Endodermal cell (in vitro differentiated cells): ENCODE measurements at regions not wholly inside any gene's neighbourhood (a gene's known extent, or its start where the extent isn't known, plus 50 kb on each side); places are given as distances from the start of the nearest gene placed in this dataset.

Experiments used
- DNase-seq: peaks from one replicate; pipeline ENCODE4 v3.0.0-alpha.2; 2017
- H3K27ac ChIP-seq: 2 replicates; pipeline ENCODE4 v1.5.1; 2013; ENCODE audit warnings: mild to moderate bottlenecking, low read depth, low read length, moderate library complexity
- H3K27me3 ChIP-seq: 2 replicates; pipeline ENCODE4 v1.6.1; 2013; ENCODE audit warnings: mild to moderate bottlenecking, low read length, moderate library complexity; ENCODE audit not compliant: insufficient read depth, control insufficient read depth, poor library complexity, severe bottlenecking
- H3K36me3 ChIP-seq: 2 replicates; pipeline ENCODE4 v1.7.0; 2013; ENCODE audit warnings: mild to moderate bottlenecking, low read length, moderate library complexity; ENCODE audit not compliant: control insufficient read depth, insufficient read depth
- H3K4me1 ChIP-seq: one replicate; pipeline ENCODE4 v1.7.0; 2013; ENCODE audit warnings: low read length; ENCODE audit not compliant: control insufficient read depth, insufficient read depth
- H3K4me3 ChIP-seq: 2 replicates; pipeline ENCODE4 v1.5.1; 2013; ENCODE audit warnings: mild to moderate bottlenecking, low read length, moderate library complexity
- H3K9ac ChIP-seq: 2 replicates; pipeline ENCODE4 v1.6.1; 2013; ENCODE audit warnings: mild to moderate bottlenecking, low read length, moderate library complexity; ENCODE audit not compliant: poor library complexity, severe bottlenecking; ENCODE audit errors: extremely low read depth
- H3K9me3 ChIP-seq: 2 replicates; pipeline ENCODE4 v1.6.1; 2013; ENCODE audit warnings: mild to moderate bottlenecking, low read length, moderate library complexity; ENCODE audit not compliant: control insufficient read depth
- H3K27ac Mint-ChIP-seq: 2 replicates; pipeline ENCODE4 v1.8.0; 2020; ENCODE audit warnings: mixed read lengths
- H3K27me3 Mint-ChIP-seq: 2 replicates; pipeline ENCODE4 v1.8.0; 2021; ENCODE audit warnings: mild to moderate bottlenecking, mixed read lengths; ENCODE audit not compliant: insufficient read depth
- H3K36me3 Mint-ChIP-seq: 2 replicates; pipeline ENCODE4 v1.8.0; 2020; ENCODE audit warnings: low read depth, mixed read lengths
- H3K4me1 Mint-ChIP-seq: 2 replicates; pipeline ENCODE4 v1.8.0; 2020; ENCODE audit warnings: mixed read lengths
- H3K4me3 Mint-ChIP-seq: 2 replicates; pipeline ENCODE4 v1.8.0; 2020; ENCODE audit warnings: mild to moderate bottlenecking, moderate library complexity, mixed read lengths
- H3K9me3 Mint-ChIP-seq: 2 replicates; pipeline ENCODE4 v1.8.0; 2020; ENCODE audit warnings: mild to moderate bottlenecking, mixed read lengths
- WGBS, 2 experiments: methylation state at CpG; one replicate each; pipeline versions ENCODE4 v1.1.5 to v1.1.7; 2013; ENCODE audit warnings: missing lambda C conversion rate in 2 of 2, mixed read lengths in 1 of 2; ENCODE audit not compliant: insufficient coverage in 1 of 2, insufficient read length in 1 of 2; 5-methylcytosine and 5-hydroxymethylcytosine counted together
- TF ChIP-seq, protein P1 (sequence below): fragments of 200-600 bp; sonication (generic); conservative IDR thresholded peaks from 2 replicates; pipeline ENCODE4 v1.5.0; 2021; ENCODE audit warnings: antibody characterized with exemption, mild to moderate bottlenecking

- H3K36me3 ChIP-seq, result no peaks in the 10 kb centered on the region
- no peak overlapping the region for H3K4me3 ChIP-seq
- Mint-ChIP-seq H3K4me1 (peaks cover 26% of the 10 kb centered on the region), H3K4me3 (no peak overlapping the region), H3K27me3 (no peaks in the 10 kb centered on the region), H3K9me3 (no peaks in the 10 kb centered on the region), H3K27ac (no peak overlapping the region), H3K36me3 (no peaks in the 10 kb centered on the region)
- TF ChIP-seq, protein P1, sequence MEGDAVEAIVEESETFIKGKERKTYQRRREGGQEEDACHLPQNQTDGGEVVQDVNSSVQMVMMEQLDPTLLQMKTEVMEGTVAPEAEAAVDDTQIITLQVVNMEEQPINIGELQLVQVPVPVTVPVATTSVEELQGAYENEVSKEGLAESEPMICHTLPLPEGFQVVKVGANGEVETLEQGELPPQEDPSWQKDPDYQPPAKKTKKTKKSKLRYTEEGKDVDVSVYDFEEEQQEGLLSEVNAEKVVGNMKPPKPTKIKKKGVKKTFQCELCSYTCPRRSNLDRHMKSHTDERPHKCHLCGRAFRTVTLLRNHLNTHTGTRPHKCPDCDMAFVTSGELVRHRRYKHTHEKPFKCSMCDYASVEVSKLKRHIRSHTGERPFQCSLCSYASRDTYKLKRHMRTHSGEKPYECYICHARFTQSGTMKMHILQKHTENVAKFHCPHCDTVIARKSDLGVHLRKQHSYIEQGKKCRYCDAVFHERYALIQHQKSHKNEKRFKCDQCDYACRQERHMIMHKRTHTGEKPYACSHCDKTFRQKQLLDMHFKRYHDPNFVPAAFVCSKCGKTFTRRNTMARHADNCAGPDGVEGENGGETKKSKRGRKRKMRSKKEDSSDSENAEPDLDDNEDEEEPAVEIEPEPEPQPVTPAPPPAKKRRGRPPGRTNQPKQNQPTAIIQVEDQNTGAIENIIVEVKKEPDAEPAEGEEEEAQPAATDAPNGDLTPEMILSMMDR, result no peak
- no peaks in the 10 kb centered on the region for H3K9me3 ChIP-seq
- peaks cover 14% of the 10 kb centered on the region for H3K4me1 ChIP-seq
- H3K9ac ChIP-seq, result no peak overlapping the region
- no peaks in the 10 kb centered on the region for H3K27me3 ChIP-seq
- H3K27ac ChIP-seq, result no peak overlapping the region
- no peak for DNase-seq
- WGBS, 2 experiments, result 86 to 97% methylated on average over 1 of the region's 1 CpG
Observed at GRCh38 chr20:39861381-39861780, 827.7 kb downstream of the MAFB start.

DNA sequence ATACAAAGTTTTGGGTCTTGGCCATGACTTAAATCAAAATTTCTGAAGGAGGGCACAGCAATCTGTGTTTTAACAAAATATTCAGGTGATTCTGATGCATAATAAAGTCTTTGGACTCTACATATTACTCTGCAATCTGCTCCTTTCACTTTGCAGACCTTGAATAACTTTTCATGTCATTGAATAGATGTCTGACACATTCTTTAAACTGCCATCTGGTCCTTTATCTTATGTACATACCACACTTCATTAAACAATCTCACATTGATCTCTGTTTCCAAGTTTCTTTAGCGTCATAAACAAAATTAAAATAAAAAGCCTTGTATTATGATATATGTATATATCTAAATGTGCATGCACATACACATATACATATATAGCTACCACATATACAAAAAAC lies 831.2 kb downstream of the MAFB start:
- H3K27ac Mint-ChIP-seq, result no peak overlapping the region
- Histone ChIP-seq H3K4me3 (no peak overlapping the region), H3K9me3 (no peaks in the 10 kb centered on the region), H3K27me3 (no peaks in the 10 kb centered on the region), H3K27ac (no peak overlapping the region), H3K4me1 (peaks cover 20% of the 10 kb centered on the region), H3K9ac (no peak overlapping the region), H3K36me3 (no peaks in the 10 kb centered on the region)
- H3K27me3 Mint-ChIP-seq, result no peaks in the 10 kb centered on the region
- no peaks in the 10 kb centered on the region for H3K9me3 Mint-ChIP-seq
- WGBS, 2 experiments, result no CpG with 5 or more reads among the region's 1 CpG
- DNase-seq, result no peak
- H3K4me3 Mint-ChIP-seq, result no peak overlapping the region
- H3K4me1 Mint-ChIP-seq, result peaks cover 51% of the 10 kb centered on the region
- no peaks in the 10 kb centered on the region for H3K36me3 Mint-ChIP-seq
- TF ChIP-seq, protein P1, result no peak

- no CpG with 5 or more reads among the region's 1 CpG for WGBS, 2 experiments
Observed at GRCh38 chr20:39857187-39857586, 831.8 kb downstream of the MAFB start.

More at GRCh38 chr20:39857187-39857586, 831.8 kb downstream of the MAFB start:
- no peaks in the 10 kb centered on the region for H3K36me3 ChIP-seq
- TF ChIP-seq, protein P1, result no peak
- no peak overlapping the region for H3K4me3 ChIP-seq
- H3K9ac ChIP-seq, result no peak overlapping the region
- Mint-ChIP-seq H3K36me3 (no peaks in the 10 kb centered on the region), H3K27me3 (no peaks in the 10 kb centered on the region), H3K27ac (no peak overlapping the region), H3K9me3 (no peaks in the 10 kb centered on the region), H3K4me1 (peaks cover 50% of the 10 kb centered on the region), H3K4me3 (no peak overlapping the region)
- no peaks in the 10 kb centered on the region for H3K27me3 ChIP-seq
- no peak for DNase-seq
- no peak overlapping the region for H3K27ac ChIP-seq
- H3K9me3 ChIP-seq, result no peaks in the 10 kb centered on the region
- H3K4me1 ChIP-seq, result peaks cover 20% of the 10 kb centered on the region
